ENCODE measurements at regions not wholly inside any gene's neighbourhood (a gene's known extent, or its start where the extent isn't known, plus 50 kb on each side); places are given as distances from the start of the nearest gene placed in this dataset.

DNA sequence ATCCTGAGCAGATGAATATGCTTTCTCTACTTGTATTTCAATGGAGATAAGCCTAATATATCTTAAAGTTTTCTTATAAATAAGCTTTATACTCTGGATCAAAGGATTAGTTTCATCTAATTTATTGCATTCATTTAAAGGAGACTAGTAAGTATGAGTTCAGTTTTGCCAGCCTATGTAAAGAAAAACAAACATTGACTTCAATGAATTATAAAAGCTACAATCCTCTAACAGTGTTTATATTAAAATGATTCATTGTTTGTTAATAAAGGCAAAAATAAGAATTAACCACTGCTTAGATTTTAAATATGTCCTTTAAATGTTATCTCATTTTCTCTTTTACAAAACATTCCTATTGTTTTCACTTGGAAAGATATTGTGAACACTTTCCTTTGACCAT, 566.0 kb downstream of the EPHA4 start:
- TF ChIP-seq, protein P1, sequence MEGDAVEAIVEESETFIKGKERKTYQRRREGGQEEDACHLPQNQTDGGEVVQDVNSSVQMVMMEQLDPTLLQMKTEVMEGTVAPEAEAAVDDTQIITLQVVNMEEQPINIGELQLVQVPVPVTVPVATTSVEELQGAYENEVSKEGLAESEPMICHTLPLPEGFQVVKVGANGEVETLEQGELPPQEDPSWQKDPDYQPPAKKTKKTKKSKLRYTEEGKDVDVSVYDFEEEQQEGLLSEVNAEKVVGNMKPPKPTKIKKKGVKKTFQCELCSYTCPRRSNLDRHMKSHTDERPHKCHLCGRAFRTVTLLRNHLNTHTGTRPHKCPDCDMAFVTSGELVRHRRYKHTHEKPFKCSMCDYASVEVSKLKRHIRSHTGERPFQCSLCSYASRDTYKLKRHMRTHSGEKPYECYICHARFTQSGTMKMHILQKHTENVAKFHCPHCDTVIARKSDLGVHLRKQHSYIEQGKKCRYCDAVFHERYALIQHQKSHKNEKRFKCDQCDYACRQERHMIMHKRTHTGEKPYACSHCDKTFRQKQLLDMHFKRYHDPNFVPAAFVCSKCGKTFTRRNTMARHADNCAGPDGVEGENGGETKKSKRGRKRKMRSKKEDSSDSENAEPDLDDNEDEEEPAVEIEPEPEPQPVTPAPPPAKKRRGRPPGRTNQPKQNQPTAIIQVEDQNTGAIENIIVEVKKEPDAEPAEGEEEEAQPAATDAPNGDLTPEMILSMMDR (IDR thresholded peaks at IDR 0.05): no peak
- DNase-seq (ENCODE audit: low spot score) (no peak), ATAC-seq (ENCODE audit: low FRiP score) (no peak)

DNA sequence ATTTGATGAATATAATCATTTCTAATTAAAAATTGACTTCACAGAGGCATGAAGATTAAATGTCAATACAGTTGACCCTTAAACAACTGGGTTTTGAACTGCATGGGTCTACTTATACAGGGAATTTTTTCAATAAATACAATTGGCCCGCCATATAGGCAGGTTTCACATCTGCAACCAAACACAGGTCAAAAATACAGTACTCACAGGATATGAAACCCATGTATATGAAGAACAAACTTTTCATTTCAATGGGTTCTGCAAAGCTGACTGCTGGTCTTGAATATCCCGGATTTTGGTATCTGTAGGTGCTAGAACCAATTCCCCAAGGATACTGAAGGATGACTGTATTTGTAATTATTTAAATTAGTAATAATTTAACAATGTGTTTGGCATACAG, 555.6 kb downstream of the EPHA4 start:
- no peak for ATAC-seq (ENCODE audit: low FRiP score)
- no peak for DNase-seq (ENCODE audit: low spot score)
- TF ChIP-seq, protein P1 (IDR thresholded peaks at IDR 0.05): no peak

DNA sequence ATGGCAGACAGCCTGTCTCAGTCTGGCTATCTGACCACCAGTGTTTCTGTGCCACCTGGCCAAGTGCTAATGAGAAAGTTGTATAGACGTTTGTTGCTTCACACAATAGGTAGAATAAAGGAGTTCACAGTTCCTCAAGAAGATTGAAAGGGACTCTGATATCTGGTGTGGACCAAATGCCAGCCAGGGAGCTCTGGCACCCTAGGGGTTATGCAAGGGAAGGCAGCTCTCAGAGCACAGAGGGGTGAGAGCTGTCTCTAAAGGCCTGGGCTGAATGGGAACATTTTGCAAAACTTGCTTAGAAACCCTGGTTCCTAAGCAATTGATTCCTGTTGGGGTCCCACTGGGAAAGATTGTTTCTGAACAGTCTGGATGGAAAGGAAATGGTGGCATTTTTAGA, 553.8 kb downstream of the EPHA4 start:
- DNase-seq (ENCODE audit: low spot score): no peak
- no peak for ATAC-seq (ENCODE audit: low FRiP score)

DNA sequence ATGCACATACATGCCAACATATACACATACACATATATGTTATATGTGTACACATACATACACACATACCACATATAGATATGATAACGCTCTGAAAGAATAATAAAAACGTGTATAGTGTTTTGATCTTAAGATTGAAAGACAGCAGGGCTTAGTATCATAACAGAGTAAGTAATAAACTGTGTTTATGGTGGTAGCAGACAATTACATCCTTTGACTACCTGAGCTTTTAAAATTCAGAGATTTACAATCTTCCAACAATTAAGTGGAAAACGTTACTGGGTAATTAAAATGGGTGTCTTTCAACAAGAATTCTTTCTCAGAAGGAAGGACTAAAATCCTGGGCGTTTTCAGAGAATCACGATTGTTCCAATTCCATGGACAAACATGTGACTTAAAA, 552.4 kb downstream of the EPHA4 start:
- no peak for ATAC-seq (ENCODE audit: low FRiP score)
- TF ChIP-seq, protein P1 (IDR thresholded peaks at IDR 0.05): no peak
- DNase-seq (ENCODE audit: low spot score): no peak

More for the DNA sequence above, 553.8 kb downstream of the EPHA4 start:
- TF ChIP-seq, protein P1 (IDR thresholded peaks at IDR 0.05): no peak

DNA sequence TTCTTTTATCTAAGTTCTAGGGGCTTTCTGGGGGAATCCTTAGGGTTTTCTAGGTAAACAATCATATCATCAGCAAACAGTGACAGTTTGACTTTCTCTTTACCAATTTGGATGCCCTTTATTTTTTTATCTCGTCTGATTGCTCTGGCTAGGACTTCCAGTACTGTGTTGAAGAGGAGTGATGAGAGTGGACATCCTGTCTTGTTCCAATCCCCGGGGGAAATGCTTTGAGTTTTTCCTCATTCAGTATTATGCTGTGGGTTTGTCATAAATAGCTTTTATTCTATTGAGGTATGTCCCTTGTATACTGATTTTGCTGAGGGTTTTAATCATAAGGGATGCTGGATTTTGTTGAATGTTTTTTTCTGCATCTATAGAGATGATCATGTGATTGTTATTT, 549.5 kb downstream of the EPHA4 start:
- TF ChIP-seq, protein P1 (IDR thresholded peaks at IDR 0.05): no peak
- no peak for DNase-seq (ENCODE audit: low spot score)
- no peak for ATAC-seq (ENCODE audit: low FRiP score)

DNA sequence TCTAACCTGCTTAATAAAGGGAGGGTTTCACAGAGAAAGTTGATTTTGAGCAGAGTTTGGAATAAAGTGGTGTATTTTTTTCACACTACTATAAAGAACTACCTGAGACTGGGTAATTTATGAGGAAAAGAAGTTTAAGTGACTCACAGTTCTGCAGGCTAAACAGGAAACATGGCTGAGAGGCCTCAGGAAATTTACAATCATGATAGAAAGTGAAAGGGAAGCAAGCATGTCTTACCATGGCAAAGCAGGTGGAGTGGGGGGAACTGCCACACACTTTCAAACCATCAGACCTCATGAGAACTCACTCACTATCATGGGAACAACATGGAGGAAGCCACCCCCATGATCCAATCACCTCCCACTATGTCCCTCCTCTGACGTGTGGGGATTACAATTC, 546.7 kb downstream of the EPHA4 start:
- TF ChIP-seq, protein P1 (IDR thresholded peaks at IDR 0.05): no peak
- DNase-seq (ENCODE audit: low spot score) (no peak), ATAC-seq (ENCODE audit: low FRiP score) (no peak)

DNA sequence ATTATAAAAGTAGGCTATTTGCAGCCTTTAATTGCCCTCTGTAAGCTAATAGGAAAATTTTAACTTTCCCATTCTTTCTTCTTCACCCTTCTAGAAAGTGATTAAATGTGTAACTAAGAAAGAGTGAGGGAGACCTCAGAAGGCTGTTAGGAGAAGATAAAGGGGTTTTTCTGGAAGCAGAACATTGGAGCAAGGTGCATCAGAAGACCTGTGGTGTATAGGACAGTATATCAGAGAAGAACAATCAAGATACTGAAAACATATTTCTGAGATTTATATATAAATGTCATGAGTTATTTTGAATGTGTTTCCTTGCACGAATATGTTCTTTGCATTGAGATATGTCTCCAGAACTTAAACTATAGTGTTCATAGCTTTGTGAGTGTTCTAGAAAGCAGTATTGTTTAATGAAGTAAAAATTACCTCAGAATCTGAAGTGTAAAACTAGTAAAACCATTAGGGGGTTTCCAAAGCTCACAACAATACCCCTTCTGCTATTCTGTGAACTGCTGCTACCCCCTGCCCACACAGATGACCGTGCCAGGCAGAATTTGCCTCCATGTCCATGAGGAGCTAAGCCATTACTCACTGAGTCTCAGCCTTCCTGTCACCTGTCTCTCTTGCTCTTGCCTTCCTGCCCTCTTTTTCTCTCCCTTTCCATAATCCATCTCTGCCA, 537.9 kb downstream of the EPHA4 start:
- no peak for DNase-seq (ENCODE audit: low spot score)
- TF ChIP-seq, protein P1 (IDR thresholded peaks at IDR 0.05): no peak
- ATAC-seq (ENCODE audit: low FRiP score): no peak

Measured in omental fat pad (tissue), 3 donors.